C4-2B (cell line): ENCODE measurements at regions not wholly inside any gene's neighbourhood (a gene's known extent, or its start where the extent isn't known, plus 50 kb on each side); places are given as distances from the start of the nearest gene placed in this dataset.

Experiments
- ZFX ChIP-seq: fragments of 450-650 bp; IDR thresholded peaks from 2 replicates; pipeline ENCODE4 v1.6.1; 2017
- TF ChIP-seq, protein P1 (sequence below): fragments of 450-650 bp; conservative IDR thresholded peaks from 2 replicates; pipeline ENCODE4 v1.5.1; 2017; ENCODE audit warnings: mild to moderate bottlenecking

DNA sequence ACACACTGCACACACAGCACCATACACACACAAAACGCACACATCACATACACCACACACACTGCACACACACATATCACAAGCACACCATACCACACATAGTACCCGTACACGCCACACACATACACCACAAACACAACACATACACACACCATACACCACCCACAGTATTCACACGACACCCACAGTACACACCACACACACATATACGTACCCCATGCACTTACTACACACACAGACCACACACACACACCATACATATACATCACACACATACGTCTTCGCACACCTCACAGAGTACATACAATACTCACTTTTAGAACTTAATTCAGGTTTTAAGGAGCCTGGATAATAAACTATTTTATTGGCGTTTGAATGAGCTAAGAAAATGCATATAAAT lies 1805.3 kb upstream of the DEFB115 start:
- TF ChIP-seq, protein P1, sequence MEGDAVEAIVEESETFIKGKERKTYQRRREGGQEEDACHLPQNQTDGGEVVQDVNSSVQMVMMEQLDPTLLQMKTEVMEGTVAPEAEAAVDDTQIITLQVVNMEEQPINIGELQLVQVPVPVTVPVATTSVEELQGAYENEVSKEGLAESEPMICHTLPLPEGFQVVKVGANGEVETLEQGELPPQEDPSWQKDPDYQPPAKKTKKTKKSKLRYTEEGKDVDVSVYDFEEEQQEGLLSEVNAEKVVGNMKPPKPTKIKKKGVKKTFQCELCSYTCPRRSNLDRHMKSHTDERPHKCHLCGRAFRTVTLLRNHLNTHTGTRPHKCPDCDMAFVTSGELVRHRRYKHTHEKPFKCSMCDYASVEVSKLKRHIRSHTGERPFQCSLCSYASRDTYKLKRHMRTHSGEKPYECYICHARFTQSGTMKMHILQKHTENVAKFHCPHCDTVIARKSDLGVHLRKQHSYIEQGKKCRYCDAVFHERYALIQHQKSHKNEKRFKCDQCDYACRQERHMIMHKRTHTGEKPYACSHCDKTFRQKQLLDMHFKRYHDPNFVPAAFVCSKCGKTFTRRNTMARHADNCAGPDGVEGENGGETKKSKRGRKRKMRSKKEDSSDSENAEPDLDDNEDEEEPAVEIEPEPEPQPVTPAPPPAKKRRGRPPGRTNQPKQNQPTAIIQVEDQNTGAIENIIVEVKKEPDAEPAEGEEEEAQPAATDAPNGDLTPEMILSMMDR = no peak
- TF ChIP-seq ZFX = no peak
